Neural cell (in vitro differentiated cells): ENCODE measurements at regions not wholly inside any gene's neighbourhood (a gene's known extent, or its start where the extent isn't known, plus 50 kb on each side); places are given as distances from the start of the nearest gene placed in this dataset.

ENCODE experiments used
- CTCF ChIP-seq: fragments of 450-650 bp; IDR thresholded peaks from 2 replicates; pipeline ENCODE4 v1.5.1; 2014; ENCODE audit warnings: antibody characterized with exemption, mild to moderate bottlenecking, moderate library complexity; ENCODE audit not compliant: poor library complexity, severe bottlenecking
- EP300 ChIP-seq: fragments of 450-650 bp; conservative IDR thresholded peaks from 2 replicates; pipeline ENCODE4 v1.6.1; 2014; ENCODE audit warnings: antibody characterized with exemption, mild to moderate bottlenecking, moderate library complexity; ENCODE audit not compliant: poor library complexity, severe bottlenecking
- EZH2 ChIP-seq: fragments of 200-600, 300-800 bp; shearing (Covaris generic), sonication (generic); IDR thresholded peaks from 2 replicates; pipeline ENCODE4 v1.6.1; 2014; ENCODE audit warnings: antibody characterized with exemption, low read length, borderline replicate concordance, mild to moderate bottlenecking; ENCODE audit not compliant: insufficient read depth, poor library complexity, severe bottlenecking
- POLR2AphosphoS5 ChIP-seq: IDR thresholded peaks from 2 replicates; pipeline ENCODE4 v1.6.1; 2012
- RAD21 ChIP-seq: fragments of 450-650 bp; conservative IDR thresholded peaks from 2 replicates; pipeline ENCODE4 v1.6.1; 2014; ENCODE audit warnings: antibody characterized with exemption, mild to moderate bottlenecking, moderate library complexity
- REST ChIP-seq: IDR thresholded peaks from 2 replicates; pipeline ENCODE4 v1.6.1; 2012; ENCODE audit warnings: borderline replicate concordance
- SMC3 ChIP-seq: fragments of 450-650 bp; conservative IDR thresholded peaks from 2 replicates; pipeline ENCODE4 v1.6.1; 2014; ENCODE audit warnings: antibody characterized with exemption, mild to moderate bottlenecking, moderate library complexity; ENCODE audit not compliant: poor library complexity
- TAF1 ChIP-seq: IDR thresholded peaks from 2 replicates; pipeline ENCODE4 v1.6.1; 2012; ENCODE audit warnings: low read depth

GRCh38 chr12:34219046-34219770 is 196.9 kb downstream of the ALG10 start:
- TF ChIP-seq POLR2AphosphoS5 (no peak), SMC3 (no peak), CTCF (no peak), RAD21 (no peak), EP300 (no peak), EZH2 (no peak), REST (no peak), TAF1 (no peak)
